GM19043 (cell line): ENCODE measurements at regions not wholly inside any gene's neighbourhood (a gene's known extent, or its start where the extent isn't known, plus 50 kb on each side); places are given as distances from the start of the nearest gene placed in this dataset.

Source experiments
- ATAC-seq: cut with Tn5 transposase; IDR thresholded peaks from one replicate; pipeline ENCODE4 v1.9.1; 2021; ENCODE audit warnings: low read depth; ENCODE audit not compliant: unreplicated experiment

GRCh38 chr7:86975449-86975848, 84.0 kb downstream of the ELAPOR2 start:
- ATAC-seq = no peak

DNA sequence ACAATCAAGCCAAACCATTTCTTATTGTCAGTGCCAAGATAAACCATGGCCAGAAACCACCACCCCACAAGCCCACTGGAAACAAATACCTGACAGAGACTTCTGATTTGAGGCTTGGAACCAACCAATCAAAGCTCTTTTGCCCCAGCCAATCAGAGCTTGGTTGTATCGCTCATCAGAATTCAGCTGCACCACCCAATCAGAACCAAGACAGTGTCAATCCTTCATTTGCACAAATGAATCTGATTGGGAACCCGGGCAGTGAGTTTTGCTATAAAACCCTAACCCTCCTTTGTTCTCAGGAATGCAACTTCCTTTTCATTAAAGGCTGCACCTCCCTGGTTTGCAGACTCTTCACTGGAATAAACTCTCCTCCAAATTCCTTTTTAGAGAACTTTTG, 87.4 kb downstream of the ELAPOR2 start:
- no peak for ATAC-seq

DNA sequence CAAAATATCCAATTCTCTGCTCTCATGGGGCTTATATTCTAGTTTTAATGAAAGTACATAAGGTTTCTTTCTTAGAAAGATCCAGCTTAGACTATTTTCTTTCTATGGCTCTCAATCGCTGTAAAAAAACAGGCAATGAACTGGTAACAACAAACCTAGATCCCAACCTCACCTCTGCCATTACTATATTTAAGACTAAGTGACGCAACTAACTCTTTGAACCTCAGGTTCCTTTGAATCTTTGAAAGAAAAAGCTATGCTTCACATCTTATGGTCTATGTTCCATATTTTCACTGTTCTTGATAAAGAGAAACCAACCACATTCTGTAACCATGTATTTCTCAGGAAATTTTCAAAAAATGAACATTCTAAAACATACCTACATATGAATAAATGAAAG, 88.5 kb downstream of the ELAPOR2 start:
- ATAC-seq = no peak

- ATAC-seq = no peak
These were observed 88.9 kb downstream of the ELAPOR2 start for GRCh38 chr7:86970547-86970946.

DNA sequence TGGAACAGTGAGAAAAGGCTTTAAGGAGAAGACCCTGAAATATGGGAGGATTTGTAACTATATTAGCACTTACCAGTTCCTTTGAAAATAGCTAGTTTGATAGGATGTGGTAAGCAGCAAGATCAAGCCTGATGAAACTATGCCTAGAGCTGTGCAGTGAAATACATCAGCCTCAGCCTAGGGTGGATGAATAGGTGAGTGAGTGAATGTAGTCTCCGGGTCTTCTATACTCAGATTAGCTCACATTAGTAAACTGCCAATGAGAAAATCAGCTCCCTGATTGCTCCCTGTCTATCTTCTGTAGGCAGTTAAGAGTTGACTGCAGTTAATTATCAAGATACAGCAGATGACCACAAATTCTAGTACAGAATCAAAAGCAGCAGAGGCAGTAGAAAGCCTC, 89.6 kb downstream of the ELAPOR2 start:
- no peak for ATAC-seq

DNA sequence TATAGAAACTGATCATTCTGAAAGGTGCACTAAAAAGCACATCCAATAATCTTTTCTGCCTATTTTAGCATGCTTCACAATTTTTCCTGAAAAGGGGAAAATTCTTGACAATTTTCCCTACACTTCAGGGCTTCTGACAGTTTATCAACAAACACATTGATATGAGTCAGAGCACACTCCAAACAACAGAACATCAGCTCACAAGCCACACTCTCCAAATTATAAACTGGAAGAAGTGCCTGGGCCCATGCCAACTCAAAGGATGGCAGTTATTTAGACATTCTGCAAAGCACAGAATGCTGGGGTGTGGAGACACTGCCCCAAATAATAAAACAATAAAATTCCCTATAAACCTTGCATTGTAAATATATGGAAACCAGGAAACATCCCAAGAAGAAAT, 90.8 kb downstream of the ELAPOR2 start:
- ATAC-seq = no peak

- ATAC-seq = no peak
These were observed 92.5 kb downstream of the ELAPOR2 start for GRCh38 chr7:86966916-86967315.

- no peak for ATAC-seq
These were observed 93.7 kb downstream of the ELAPOR2 start for GRCh38 chr7:86965727-86966120.

DNA sequence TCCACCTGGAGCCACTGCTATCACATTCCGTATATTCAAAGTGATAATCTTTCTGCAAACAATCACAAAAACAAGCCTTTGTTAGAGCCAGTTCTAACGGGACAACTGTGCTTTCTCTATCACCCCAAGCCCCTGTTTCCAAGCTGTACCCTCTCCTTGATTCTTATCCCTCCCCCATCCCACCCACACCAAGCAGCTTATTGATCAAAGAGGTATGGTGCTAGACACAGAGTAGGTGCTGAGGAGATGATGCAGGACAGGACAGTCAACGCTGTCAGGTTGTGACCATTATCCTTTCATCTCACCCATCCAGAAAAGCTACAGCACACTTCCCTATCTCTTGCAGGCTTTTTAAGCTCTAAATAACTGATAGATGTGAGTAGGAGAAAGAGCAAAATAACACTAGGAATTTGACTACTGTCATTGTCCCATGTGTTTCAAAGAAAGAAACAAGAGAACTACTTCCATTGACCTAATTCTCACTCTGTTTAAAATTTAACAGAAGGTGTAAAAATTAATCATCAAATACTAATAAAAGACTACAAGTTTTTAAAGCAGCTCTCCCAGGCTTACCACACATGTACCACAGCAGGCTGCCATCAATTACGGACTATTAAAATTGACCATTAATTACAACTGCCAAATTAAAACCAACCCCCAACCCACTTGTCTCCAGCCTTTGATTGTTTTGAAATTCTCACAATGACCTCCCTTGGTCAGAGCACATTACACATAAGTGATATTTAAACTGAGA, 94.3 kb downstream of the ELAPOR2 start:
- no peak for ATAC-seq

DNA sequence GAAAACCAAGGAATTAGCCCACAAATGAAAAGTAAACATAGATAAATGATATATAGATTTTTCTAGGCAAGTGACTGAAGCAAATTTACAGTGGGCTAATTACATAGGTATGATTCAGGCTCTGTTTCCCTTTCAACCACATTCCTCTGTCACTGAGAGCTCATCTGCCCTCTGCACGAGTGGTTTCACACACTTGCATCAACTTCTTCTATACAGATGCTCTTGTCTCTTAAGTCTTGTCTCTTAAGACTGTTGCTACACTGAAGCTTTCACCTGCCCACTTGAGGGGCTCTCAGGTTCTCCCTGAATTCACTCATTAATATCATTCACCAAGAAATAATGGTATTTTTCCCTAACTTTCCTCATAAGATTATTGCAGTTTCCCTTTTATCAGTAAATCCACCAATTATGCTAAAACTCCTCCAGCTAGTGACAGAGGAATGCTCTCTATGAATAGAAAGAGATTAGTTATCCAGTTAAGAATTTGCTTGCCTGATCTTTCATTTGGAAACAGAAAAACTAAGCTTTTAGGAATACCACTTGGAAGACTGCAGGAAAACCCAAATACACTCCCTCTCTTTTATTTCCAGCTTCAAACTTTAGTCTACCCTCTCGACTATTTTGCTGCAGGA, 95.7 kb downstream of the ELAPOR2 start:
- ATAC-seq = peak; percentile 68

DNA sequence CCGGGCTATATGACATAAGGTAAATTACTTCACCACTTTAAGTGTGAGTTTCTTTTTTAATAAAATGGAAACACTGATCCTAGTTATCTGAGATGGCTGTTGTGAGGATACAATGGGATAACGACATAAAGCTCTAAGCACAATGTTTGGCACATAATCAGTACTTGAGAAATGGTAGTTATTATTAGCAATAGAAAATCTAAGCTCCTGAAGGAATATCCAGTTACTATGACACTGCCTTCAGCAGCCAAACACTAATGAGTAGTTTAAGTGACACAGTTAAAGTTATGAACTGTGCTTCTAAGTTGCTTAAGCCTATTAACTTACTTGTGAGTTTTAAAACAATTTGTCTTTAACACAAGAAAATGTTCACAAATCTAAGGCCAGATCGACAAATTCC, 96.8 kb downstream of the ELAPOR2 start:
- no peak for ATAC-seq

GRCh38 chr7:86961686-86962085, 97.8 kb downstream of the ELAPOR2 start:
- no peak for ATAC-seq

DNA sequence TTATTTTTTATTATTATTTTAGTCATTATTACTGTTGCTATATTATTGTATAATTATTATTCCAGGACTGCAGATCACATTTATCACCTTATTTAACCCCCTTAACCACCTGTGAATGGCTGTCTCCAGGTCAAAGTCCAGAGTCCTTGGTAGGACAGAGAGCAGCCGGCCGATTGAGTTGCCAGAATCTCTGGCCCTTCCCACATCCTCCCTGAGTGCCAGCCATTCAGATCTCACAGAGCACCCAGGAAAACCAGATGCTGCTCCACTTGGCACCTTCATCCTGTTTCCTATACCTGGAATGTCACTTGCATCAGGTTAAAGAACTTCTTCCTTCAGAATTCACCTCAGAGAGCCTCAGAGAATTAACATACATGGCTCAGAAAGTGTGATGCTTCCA, 101.1 kb downstream of the ELAPOR2 start:
- no peak for ATAC-seq

- ATAC-seq = no peak
These were observed 102.9 kb downstream of the ELAPOR2 start for GRCh38 chr7:86956567-86956966.

- no peak for ATAC-seq
These were observed 103.5 kb downstream of the ELAPOR2 start for GRCh38 chr7:86955895-86956503.

- no peak for ATAC-seq
These were observed 104.5 kb downstream of the ELAPOR2 start for GRCh38 chr7:86954971-86955370.

DNA sequence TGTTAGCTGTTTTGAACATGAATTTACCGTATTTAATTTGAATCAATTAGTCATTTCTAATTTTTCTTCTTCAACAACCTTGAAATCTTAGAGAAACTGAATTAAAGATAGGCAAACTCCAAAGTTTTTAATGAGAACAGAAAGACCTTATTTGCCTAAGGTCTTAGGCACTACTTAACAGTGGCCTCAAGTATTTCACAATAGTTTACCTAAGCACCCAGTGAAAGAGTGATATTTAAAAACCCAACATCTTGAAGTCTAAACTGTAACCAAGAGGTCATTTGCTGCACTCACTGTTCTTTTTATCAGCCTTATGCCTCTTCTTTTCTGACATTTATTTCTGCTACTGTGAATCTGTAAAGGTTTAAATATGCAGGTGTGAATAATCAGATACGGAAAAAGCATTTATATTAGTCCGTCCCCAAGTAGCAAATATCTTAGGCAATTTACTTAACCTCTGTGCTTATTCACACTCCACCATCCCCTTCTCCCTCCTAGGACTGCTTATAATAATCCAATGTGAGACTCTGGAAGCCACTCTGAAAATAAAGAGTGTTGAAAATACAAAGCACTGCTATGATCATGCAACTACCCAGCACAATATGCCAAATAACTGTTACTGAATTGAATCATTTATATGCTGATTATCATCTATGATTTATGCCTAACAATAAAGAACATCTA, 105.7 kb downstream of the ELAPOR2 start:
- ATAC-seq = no peak

DNA sequence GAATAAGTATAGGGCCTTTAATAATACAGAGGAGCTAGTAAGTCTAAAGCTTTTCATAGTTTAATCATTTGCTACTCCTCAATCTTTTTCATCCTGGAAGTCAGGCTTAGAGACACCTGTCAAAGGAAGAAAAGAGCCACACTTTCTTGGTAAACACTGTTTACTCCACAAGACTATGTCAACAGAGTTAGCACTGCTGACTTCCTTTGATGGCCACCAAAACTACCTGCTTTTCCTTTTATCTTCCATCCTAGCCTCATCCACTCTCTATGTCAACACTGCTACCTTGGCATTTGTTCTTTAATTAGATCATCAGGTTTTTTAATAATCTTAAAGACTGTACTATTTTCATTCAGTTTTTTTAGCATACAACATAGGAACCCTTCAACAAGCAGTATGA, 106.2 kb downstream of the ELAPOR2 start:
- no peak for ATAC-seq

GRCh38 chr7:86951895-86952294, 107.6 kb downstream of the ELAPOR2 start:
- ATAC-seq = no peak

GRCh38 chr7:86950944-86951343, 108.5 kb downstream of the ELAPOR2 start:
- no peak for ATAC-seq

GRCh38 chr7:86950360-86950759, 109.1 kb downstream of the ELAPOR2 start:
- no peak for ATAC-seq
